ENCODE measurements at regions not wholly inside any gene's neighbourhood (a gene's known extent, or its start where the extent isn't known, plus 50 kb on each side); places are given as distances from the start of the nearest gene placed in this dataset.

DNA sequence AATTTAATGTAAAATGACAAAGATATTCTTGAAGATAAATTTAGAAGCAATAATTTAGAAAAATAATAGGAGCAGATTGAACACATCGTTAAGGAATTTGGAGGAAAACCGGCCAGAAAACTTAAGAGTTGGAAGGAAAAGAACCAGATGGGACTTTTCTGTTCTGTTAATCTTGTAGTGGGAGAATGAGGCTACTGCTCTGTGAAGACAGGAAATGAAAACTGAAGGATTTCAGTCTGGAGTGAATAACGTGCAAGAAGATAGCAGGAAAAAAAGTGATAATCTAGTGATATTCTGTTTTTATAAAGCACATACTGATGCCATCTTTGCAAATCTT lies 74.2 kb downstream of the DPPA2 start:
- TF ChIP-seq, protein P1, sequence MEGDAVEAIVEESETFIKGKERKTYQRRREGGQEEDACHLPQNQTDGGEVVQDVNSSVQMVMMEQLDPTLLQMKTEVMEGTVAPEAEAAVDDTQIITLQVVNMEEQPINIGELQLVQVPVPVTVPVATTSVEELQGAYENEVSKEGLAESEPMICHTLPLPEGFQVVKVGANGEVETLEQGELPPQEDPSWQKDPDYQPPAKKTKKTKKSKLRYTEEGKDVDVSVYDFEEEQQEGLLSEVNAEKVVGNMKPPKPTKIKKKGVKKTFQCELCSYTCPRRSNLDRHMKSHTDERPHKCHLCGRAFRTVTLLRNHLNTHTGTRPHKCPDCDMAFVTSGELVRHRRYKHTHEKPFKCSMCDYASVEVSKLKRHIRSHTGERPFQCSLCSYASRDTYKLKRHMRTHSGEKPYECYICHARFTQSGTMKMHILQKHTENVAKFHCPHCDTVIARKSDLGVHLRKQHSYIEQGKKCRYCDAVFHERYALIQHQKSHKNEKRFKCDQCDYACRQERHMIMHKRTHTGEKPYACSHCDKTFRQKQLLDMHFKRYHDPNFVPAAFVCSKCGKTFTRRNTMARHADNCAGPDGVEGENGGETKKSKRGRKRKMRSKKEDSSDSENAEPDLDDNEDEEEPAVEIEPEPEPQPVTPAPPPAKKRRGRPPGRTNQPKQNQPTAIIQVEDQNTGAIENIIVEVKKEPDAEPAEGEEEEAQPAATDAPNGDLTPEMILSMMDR (IDR thresholded peaks at IDR 0.05), result no peak
- TF ChIP-seq EZH2 (IDR thresholded peaks at IDR 0.05) (no peak), EZH2phosphoT487 (IDR thresholded peaks at IDR 0.05) (no peak)

All from neural progenitor cell (in vitro differentiated cells).